ENCODE measurements at regions not wholly inside any gene's neighbourhood (a gene's known extent, or its start where the extent isn't known, plus 50 kb on each side); places are given as distances from the start of the nearest gene placed in this dataset.

DNA sequence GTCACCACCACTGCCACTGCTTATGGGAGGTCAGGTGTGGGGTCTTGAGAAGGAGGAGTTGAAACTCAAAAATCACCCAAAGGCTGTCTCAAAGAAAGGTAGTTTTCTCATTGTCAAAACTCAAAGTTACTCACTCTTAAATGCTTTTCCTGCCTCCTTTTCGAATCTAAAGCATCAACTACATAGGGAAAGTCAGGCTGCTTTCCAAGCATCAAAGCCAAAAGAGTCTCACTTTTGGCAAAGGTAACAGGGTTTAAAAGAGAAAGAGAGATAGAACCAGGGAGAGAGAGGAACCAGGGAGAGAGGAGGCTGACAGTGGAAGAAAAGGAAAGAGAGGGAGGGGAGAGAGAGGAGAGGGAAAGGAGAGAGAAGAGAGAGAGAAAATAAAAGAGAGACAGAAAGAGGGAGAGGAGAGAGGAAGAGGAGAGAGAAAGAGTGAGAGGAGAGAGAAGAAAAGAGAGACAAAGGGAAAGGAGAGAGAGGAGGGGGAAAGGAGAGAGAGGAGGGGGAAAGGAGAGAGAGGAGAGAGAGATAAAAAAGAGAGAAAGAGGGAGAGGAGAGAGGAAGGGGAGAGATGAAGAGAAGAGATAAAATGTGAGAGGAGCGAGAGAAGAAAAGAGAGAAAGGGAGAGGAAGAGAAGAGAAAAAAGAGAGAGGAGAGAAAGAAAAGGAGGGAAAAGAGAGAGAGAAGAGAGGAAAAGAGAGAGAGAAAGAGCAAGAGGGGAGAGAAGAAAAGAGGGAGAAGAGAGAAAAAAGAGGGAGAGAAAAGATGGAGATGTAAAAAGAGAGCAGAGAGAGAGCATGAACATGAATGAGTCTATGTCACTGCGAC, 262.0 kb upstream of the TSHZ3 start:
- no peak for ATAC-seq

DNA sequence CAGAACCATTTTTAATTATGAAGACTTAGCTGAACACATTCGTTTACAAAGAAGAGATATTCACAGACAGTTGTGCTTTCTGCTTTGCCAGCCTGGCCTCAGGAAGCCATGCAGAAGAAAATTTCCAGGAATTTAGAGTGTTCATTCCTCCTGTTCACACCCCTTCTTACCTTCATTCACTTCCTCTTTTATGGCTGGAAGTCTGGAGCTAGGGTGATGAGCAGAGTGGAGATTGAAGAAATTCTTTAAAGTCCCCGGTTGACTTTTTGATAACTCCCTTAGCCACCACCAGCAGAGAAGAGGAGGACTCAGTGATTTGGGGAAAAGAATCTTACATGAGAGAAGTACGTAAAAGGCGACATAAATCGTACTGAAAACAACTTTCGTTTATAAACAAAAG, 263.6 kb upstream of the TSHZ3 start:
- ATAC-seq, result no peak

DNA sequence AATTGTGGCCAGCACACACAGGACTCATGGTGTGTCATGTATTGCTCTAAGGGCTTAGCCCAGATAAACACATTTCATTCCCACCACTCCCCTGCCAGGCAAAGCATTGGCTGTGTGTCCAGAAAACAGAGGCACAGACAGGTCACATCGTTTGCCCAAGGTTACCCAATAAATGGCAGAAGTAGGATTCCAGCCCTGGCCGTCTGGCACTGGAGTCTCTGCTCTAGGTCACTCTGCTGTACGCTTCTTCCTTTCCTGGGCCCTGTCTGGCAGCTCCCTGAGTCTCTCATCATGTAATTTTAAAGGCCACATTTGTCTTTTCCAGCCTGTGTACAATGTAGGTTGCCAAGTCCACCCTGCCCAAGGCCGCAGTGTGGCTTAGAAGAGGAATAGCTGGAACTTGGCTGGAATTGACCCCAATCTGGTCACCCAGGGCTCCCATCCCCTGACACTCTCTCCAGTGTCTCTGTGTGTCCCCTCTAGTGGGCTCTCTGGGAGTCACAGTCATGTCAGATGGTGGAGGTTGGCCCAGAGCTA, 264.5 kb upstream of the TSHZ3 start:
- no peak for ATAC-seq

DNA sequence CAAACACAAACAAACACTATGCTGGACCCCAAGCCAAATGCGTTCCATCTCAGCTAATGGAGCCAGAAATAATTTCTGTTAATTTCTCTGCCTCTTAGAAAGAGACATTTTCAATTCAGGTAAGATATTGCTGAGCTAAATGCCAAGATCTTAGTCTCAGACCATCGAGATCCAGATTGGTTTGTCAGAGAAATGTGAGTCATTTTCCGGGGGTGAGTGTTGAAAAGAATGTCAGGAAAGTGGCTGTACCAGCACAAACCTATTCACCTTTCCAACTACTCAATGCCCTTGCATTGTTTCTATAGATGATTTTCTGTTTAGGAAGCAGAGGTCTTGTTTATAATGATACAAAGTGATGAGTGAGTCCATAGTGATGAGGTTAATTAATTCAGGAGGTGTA, 266.8 kb upstream of the TSHZ3 start:
- no peak for ATAC-seq

DNA sequence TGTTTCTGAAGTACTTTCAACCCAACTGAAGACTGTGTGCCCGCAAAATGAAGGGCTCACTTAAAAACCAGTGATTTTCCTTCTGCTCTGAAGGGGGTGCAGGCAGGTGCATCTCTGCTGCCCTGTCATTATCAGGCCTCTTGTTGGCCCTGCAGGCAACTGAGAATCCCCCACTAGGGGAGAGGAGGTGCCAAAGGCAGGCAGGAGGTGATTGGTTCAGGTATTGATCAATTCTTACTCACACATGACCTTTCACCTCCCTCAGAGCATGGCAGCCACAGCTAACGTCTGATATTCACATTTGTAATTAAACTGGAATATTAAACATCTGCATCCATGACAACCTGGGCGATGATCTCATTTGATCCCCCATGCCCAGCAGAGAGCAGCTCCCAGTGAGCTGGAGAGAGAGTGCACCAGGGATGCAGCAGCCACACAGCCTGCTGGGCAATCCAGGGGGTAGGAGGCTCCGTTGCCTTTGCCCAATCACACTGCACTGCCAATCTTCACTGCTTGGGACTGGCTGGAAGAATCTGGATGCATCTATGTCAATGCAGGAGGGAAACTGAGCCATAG, 267.9 kb upstream of the TSHZ3 start:
- ATAC-seq, result no peak

DNA sequence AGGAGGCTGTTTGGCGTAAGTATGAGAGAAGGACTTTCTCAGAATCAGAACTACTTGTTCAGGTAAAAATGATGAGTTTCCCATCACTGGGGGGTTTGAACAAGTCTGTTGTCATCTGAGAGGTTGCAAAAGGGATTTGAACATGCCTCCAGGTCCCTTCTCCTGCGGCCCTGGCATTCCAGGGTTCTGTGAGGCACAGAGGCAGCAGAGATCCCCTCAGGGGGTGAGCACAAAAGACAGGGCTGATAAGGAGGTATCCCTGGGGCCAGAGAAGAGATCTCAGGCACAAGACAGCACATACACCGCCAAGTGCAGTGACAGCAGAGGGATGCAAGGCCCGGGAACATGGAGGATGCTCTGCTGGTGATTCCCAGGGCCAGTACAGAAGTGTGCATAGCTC, 275.8 kb upstream of the TSHZ3 start:
- no peak for ATAC-seq

DNA sequence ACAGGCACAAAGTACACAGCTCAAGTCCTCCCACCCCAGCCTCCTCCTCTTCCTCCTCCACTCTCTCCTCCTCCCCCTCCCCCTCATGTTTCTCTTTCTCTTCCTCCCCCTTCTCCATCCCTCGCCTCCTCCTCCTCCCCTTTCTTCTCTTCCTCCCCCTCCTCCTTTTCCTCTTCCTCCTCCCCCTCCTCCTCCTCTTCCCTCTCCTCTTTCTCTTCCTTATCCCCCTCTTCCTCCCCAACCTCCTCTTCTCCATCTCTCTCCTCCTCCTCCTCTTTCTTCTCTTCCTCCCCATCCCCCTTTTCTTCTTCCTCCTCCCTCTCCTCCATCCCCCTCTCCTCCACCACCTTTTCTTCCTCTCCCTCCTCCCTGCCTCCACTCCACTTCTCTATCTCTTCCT, 276.3 kb upstream of the TSHZ3 start:
- no peak for ATAC-seq

DNA sequence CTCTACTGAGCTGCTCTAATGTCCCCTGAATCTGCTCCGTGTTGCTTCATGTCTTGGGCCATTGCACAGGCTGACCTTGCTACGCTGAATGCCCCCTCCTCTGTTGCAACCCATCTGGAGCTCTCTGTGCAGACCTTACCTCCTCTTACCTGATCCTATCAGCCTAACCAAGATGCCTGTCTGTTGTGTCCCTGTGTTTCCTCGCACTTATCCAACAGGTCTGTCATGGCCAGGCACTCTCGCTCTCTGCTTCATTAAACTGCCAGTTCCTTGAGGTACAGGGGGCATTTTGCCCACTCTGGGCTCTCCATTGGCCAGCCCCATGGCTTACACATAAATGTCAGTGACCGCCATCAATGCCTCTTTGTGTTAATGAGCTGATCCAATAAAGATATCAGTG, 277.7 kb upstream of the TSHZ3 start:
- ATAC-seq, result no peak

DNA sequence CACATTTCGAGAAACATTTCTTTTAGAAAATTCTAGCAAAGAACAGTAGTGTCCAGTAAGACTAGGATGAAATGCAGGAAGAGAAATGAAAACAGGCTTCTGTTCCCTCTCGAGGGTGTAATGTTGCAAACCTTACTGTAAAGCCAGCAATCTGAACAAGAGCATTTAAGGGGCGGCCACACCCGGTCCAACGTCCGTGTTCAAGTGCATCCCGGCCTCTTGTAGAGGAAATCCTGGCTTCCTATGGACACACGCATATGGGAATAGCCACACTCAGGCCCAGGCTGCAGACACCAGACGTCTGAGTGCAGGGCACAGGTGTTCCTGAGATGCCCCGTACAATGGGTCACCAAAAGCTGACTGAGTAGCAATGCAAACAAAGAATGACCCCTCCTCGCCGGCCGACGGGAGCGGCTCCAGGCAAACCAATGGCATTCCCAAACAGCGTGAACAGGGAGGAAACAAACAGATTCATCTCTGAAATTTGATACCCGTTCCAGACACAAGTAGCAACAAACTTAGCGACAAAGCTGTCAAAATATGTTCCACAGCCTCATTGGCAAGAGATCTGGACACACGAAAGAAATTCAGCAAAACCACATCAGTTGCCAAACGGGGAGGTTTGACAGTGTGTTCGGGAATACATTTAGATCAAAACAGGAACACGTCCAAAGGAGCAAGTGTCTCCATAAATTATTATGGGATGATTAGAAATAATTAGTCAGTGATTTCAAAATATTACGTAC, 278.6 kb upstream of the TSHZ3 start:
- no peak for ATAC-seq

DNA sequence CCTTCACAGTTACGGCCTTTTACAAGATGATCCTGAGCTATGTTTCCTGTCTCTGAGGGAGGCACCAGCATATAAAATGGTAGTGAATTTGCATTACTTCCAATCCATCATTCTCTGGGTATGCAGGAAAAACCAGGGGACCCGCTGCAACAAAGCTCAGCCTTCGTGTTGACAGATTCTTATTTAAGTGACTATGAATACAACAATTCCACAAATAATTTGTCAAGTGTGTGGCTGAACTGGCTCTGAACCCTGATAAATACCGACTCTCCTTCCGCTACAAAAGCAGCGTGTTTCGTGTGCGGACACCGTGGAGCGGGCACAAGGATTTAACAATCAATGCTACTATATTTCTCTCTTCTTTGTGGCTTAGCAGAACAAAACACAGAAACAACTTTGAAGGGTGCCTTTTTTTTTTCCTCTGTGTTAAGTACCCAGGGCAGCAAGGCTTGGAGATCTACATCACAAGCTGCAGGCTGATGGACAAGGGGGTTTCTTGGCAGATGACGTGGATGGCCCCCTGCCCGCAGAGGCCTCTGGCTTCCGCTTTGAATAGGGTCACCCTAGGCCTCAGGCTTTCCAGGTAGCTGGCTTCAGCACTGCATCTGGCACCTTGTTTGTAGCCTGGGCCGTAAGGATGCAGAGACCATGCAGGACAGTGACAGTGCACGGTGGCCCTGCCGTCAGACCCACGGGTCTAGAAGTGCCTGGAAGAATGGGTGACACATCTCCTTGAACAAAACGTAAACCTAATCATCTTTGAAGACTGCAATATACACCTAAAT, 280.5 kb upstream of the TSHZ3 start:
- no peak for ATAC-seq

DNA sequence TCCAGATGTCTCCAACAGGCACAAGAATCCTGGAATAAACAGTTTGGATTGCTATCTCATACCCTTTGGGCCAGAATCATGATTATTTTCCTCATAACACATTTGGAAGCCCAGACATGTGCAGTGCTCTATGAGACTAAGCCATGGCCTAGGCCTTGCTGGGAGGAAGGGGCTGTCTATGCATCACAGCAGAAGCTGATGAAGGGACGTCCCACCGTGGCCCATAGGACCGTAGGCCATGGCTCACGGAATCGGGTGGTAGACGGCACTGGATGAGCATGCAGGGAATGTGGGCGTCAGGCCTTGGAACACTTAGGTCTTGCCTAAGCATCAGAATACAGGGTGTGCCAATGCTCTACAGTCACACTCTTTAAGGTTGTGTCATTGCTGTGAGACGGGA, 283.8 kb upstream of the TSHZ3 start:
- ATAC-seq, result no peak

DNA sequence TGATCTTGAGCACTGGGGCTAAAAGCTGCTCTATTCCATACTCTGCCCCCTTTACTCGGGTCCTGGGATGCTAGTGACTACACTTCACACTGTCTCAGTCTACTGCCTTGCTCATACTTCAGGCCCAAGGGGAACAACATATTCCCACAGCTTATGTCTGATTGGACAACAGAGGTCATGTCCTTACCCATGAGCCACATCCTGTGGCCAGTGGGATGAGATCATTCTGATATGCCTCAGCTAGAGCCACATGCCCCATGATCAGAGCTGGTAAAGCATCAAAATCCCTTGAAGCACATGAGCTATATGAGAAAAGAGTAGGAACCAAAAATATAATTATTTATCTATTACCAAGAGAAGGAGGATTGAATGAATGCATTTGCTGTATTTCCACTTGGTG, 290.1 kb upstream of the TSHZ3 start:
- ATAC-seq, result no peak

DNA sequence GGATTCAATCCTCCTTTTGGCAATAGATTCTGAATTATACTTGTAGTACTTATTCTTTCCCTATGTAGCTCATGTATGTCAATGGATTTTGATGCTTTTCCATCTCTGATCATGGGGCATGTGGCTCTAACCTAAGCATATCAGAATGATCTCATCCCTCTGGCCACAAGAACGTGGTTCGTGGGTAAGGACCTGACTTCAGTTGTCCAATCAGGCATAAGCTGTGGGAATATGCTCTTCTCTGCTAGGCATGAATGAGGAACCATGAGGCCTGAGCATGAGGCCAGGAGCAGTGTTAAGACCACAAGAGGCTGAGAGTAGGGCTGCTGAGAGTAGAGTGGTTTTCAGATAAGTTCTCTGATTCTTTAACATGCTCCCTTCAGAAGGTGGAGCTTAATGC, 292.4 kb upstream of the TSHZ3 start:
- no peak for ATAC-seq

DNA sequence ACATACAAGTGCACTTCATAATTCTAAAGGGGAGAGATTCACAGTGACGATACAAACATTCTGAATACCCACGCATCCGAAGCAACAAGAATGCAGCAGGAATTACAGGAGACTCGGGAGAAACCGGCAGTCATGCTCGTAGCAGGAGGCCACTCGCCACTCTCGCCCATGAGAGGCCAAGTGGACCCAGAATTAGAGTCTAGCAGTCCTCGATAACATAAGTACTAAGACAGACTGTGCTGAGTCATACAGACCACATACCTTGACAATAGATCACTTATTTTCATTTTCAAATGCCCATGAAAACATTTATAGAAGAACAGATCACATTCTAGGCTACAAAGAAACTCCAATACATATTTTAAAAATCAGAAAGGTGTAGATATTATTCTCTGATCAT, 299.1 kb upstream of the TSHZ3 start:
- no peak for ATAC-seq

DNA sequence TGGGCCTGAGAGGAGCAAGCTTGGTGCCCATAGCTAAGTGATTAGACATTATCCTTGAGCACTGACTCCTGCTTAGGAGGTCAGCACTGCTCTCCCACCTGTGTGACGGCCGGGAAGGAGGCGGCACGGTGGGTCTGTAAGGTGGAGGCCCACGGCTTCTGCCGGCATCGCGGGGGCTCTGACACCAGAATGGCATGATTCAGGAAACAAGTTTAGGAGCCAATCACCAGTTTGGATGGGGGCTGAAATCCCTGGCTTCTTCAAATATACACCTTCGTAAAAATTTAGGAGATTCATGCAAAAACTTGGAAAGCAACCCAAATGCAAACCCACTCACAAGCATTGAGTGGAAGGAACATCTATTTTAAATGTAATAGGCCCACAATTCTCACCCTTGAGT, 307.3 kb upstream of the TSHZ3 start:
- ATAC-seq, result no peak

DNA sequence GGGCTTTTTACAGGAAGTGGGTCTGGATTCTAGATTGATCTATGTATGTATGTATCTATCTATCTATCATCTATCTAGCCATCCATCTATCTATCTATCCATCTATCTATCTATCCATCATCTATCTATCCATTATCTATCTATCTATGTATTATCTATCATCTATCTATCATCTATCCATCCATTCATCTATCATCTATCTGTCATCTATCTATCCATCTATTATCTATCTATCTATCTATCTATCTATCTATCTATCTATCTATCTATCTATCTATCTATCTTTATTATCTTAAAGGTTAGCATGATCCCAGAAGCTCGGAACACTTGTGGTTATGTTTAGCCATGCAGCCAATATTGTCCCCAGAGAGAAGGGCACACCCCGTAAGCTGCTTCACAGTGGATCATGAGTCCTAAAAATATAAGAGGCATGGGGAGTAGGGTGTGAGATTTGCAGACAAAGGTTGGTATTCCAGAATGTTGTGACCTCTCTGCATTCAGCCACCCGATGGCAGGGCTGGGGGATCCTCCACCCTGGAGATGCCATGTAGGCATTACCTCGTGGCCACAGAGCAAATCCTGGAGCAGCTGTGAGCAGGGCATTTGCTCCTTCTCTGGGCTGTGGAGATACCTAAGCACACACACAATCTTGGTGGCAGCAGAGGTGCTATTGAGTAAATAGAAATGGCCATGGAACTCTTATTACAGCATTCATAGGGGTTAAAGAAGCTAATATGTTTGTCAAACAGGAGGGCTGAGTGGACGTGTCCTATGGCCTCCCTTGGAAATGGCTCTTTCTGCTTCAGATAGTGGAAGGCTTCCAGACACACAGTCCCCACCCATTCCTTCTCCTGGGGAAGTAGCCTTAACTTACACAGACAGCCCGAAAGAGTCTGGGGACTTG, 310.0 kb upstream of the TSHZ3 start:
- no peak for ATAC-seq

DNA sequence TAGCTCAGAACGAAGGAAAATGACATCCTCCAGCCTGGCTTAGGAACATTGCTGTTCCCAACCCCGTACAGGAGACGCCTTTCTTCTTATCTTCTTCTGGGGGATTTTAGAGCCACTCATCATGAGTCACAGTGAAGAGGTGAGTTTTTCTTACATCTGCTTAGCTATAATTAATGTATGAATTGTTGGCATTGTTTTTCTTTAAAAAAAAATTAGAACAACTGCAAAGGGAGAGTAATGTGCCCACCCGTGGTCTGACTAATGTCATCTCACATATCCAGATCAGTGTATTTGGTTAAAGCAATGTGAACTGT, 310.6 kb upstream of the TSHZ3 start:
- no peak for ATAC-seq

DNA sequence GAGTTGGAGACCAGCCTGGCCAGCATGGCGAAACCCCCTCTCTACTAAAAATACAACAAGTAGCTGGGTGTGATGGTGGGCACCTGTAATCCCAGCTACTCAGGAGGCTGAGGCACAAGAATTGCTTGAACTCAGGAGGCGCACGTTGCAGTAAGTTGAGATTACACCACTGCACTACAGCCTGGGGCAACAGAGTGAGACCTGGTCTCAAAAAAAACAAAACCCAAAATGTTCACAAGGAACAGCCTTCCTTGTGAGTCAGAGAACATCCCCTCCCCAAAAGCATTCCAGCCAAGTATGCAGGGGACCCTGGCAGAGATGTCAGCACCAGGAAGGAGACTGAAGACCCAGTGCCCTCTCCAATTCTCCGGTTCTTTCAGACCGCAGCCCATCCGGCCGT, 314.9 kb upstream of the TSHZ3 start:
- no peak for ATAC-seq

DNA sequence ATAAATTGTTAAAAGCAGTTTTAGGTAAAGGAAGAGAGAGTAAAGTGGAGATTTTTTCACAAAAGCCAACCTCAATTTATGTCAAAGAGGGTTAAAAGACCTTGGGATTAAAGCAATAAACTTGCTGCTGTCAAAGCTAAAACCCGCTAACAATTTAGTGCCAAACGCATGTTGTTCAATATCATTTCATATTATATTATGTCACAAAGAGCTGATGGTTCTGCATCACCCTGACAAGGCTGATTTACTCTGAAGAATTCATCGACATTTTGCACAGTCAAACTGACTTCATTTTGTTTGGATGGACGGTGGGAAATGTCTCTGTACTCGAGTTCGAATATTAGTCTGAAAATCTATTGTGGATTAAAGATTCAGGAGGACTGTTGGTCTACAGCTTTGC, 315.8 kb upstream of the TSHZ3 start:
- ATAC-seq, result no peak

DNA sequence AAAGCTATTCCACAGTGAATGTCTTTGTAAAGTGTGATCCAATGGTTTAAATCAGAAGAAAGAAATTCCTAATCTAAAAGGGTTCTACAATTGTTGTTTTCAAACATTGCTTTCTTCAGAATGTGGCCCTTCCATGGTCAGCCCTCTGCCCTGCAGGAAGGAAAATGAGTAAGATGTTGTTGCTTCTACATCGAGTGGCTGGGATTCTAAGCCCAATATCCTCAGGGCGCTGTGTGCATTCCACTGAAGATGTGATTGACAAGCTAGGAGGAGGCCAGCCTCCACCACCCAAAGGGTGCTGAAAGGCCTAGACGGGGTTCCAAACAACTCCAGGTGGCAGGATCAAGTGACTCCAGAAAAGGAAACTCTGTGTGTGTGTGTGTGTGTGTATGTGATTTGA, 316.9 kb upstream of the TSHZ3 start:
- ATAC-seq, result no peak

DNA sequence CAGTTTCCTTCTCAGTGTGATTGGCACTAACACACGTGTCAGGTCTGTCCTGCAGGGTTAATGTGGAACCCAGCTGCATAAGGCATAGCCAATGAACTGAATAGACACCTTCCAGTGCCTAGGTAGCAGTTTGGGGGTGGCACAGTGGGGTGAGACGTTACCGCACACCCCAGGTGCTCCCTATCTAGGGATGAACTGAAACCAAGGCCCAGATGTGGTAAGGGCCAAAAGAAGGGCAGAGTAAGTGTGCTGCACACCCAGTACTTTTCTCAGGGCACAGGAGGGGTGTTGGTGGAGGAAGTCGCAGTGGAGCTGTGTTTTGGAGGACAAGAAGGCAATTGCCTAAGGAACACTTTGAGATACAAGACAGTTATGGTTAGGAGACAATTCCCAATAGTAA, 317.9 kb upstream of the TSHZ3 start:
- no peak for ATAC-seq

DNA sequence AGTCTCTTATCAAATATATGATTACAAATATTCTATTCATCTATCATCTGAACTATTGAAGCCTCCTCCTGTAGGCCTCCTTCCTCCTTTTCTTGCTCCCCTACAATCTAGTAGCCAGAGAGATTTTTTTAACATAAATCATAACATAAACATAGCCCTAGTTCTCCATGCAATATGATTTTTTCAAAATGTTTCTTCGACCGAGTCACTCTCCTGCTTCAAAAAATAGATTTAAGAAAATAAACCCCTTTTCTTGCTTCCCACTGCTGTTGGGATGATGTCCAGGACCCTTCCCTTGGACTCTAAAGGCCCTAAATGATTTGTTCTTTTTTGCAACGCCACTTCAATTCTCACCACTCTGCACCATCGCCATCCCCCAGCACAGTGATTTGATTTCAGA, 319.7 kb upstream of the TSHZ3 start:
- ATAC-seq, result no peak

All from activated CD4-positive, CD25-positive, alpha-beta regulatory T cell treated with anti-CD3 and anti-CD28 coated beads, Interleukin-2, amount 50 U/mL, for 24 hours (primary cell).